Immature natural killer cell (primary cell): ENCODE measurements at regions not wholly inside any gene's neighbourhood (a gene's known extent, or its start where the extent isn't known, plus 50 kb on each side); places are given as distances from the start of the nearest gene placed in this dataset.

Experiments
- DNase-seq, 3 donors: peaks; one replicate each; pipeline ENCODE4 v3.0.0; 2022; ENCODE audit warnings: mixed read lengths in 1 of 3
- H3K27ac Mint-ChIP-seq, 6 donors: one replicate each; pipeline ENCODE4 v1.8.0; 2020; ENCODE audit warnings: mixed read lengths in 6 of 6, mild to moderate bottlenecking in 5 of 6, inconsistent platforms in 4 of 6, moderate library complexity in 3 of 6
- H3K27me3 Mint-ChIP-seq, 3 donors: one replicate each; pipeline ENCODE4 v1.8.0; 2020 to 2021; ENCODE audit warnings: low read depth in 3 of 3, mild to moderate bottlenecking in 3 of 3, mixed read lengths in 3 of 3, moderate library complexity in 3 of 3, inconsistent platforms in 1 of 3
- H3K36me3 Mint-ChIP-seq, 3 donors: one replicate each; pipeline ENCODE4 v1.8.0; 2020; ENCODE audit warnings: mixed read lengths in 3 of 3, inconsistent platforms in 2 of 3, mild to moderate bottlenecking in 2 of 3
- H3K4me1 Mint-ChIP-seq, 2 donors: one replicate each; pipeline ENCODE4 v1.8.0; 2020; ENCODE audit warnings: inconsistent platforms in 2 of 2, mild to moderate bottlenecking in 2 of 2, mixed read lengths in 2 of 2, moderate library complexity in 1 of 2
- H3K4me3 Mint-ChIP-seq, 5 donors: one replicate each; pipeline ENCODE4 v1.8.0; 2020; ENCODE audit warnings: mild to moderate bottlenecking in 5 of 5, mixed read lengths in 5 of 5, inconsistent platforms in 3 of 5, moderate library complexity in 3 of 5
- H3K9me3 Mint-ChIP-seq, 6 donors: one replicate each; pipeline ENCODE4 v1.8.0; 2020; ENCODE audit warnings: mild to moderate bottlenecking in 6 of 6, mixed read lengths in 6 of 6, inconsistent platforms in 4 of 6, moderate library complexity in 3 of 6

- H3K4me3 Mint-ChIP-seq: no peak overlapping the region
- H3K4me1 Mint-ChIP-seq: peaks cover 0 to 7% of the 10 kb centered on the region in 2 donors
- no peak for DNase-seq
- H3K9me3 Mint-ChIP-seq: peaks cover 0 to 20% (median 3%) of the 10 kb centered on the region in 6 donors
- H3K36me3 Mint-ChIP-seq: no peaks in the 10 kb centered on the region
- H3K27me3 Mint-ChIP-seq: peaks cover 0 to 1% (median 0%) of the 10 kb centered on the region in 3 donors
- H3K27ac Mint-ChIP-seq: no peak overlapping the region
Observed at GRCh38 chr4:136763919-136764318, 768.4 kb downstream of the PCDH18 start.

GRCh38 chr4:136755531-136755916 is 776.8 kb downstream of the PCDH18 start:
- H3K27ac Mint-ChIP-seq: no peak overlapping the region
- peaks cover 0 to 4% (median 0%) of the 10 kb centered on the region in 6 donors for H3K9me3 Mint-ChIP-seq
- no peak for DNase-seq
- no peaks in the 10 kb centered on the region for H3K27me3 Mint-ChIP-seq
- H3K4me1 Mint-ChIP-seq: no peaks in the 10 kb centered on the region
- H3K36me3 Mint-ChIP-seq: no peaks in the 10 kb centered on the region
- H3K4me3 Mint-ChIP-seq: no peak overlapping the region

- DNase-seq: no peak
- Mint-ChIP-seq H3K27me3 (no peaks in the 10 kb centered on the region), H3K27ac (no peak overlapping the region), H3K4me1 (no peaks in the 10 kb centered on the region), H3K9me3 (peaks cover 0 to 3% (median 0%) of the 10 kb centered on the region in 6 donors), H3K36me3 (no peaks in the 10 kb centered on the region), H3K4me3 (no peak overlapping the region)
Observed at GRCh38 chr4:136754810-136755530, 777.3 kb downstream of the PCDH18 start.

GRCh38 chr4:136751556-136751955 is 780.7 kb downstream of the PCDH18 start:
- H3K9me3 Mint-ChIP-seq: peaks cover 0 to 7% (median 3%) of the 10 kb centered on the region in 6 donors
- no peaks in the 10 kb centered on the region for H3K36me3 Mint-ChIP-seq
- no peaks in the 10 kb centered on the region for H3K4me1 Mint-ChIP-seq
- H3K4me3 Mint-ChIP-seq: no peak overlapping the region
- H3K27ac Mint-ChIP-seq: no peak overlapping the region
- DNase-seq: no peak
- no peaks in the 10 kb centered on the region for H3K27me3 Mint-ChIP-seq

GRCh38 chr4:136750897-136751296 is 781.4 kb downstream of the PCDH18 start:
- Mint-ChIP-seq H3K27me3 (no peaks in the 10 kb centered on the region), H3K36me3 (no peaks in the 10 kb centered on the region), H3K4me3 (no peak overlapping the region), H3K27ac (no peak overlapping the region), H3K9me3 (peaks cover 0 to 7% (median 3%) of the 10 kb centered on the region in 6 donors), H3K4me1 (no peaks in the 10 kb centered on the region)
- DNase-seq: no peak

GRCh38 chr4:136749989-136750388 is 782.3 kb downstream of the PCDH18 start:
- Mint-ChIP-seq H3K4me3 (no peak overlapping the region), H3K36me3 (no peaks in the 10 kb centered on the region), H3K9me3 (peaks cover 2 to 10% (median 6%) of the 10 kb centered on the region in 6 donors), H3K27me3 (no peaks in the 10 kb centered on the region), H3K4me1 (no peaks in the 10 kb centered on the region), H3K27ac (no peak overlapping the region)
- no peak for DNase-seq

- no peak overlapping the region for H3K27ac Mint-ChIP-seq
- H3K9me3 Mint-ChIP-seq: peaks cover 2 to 11% (median 8%) of the 10 kb centered on the region in 6 donors
- H3K4me3 Mint-ChIP-seq: no peak overlapping the region
- no peak for DNase-seq
- H3K36me3 Mint-ChIP-seq: no peaks in the 10 kb centered on the region
- no peaks in the 10 kb centered on the region for H3K27me3 Mint-ChIP-seq
- no peaks in the 10 kb centered on the region for H3K4me1 Mint-ChIP-seq
Observed at GRCh38 chr4:136748773-136749172, 783.5 kb downstream of the PCDH18 start.

GRCh38 chr4:136748165-136748564 is 784.1 kb downstream of the PCDH18 start:
- no peak for DNase-seq
- Mint-ChIP-seq H3K36me3 (no peaks in the 10 kb centered on the region), H3K4me1 (no peaks in the 10 kb centered on the region), H3K4me3 (no peak overlapping the region), H3K9me3 (peaks cover 2 to 16% (median 9%) of the 10 kb centered on the region in 6 donors), H3K27ac (no peak overlapping the region), H3K27me3 (no peaks in the 10 kb centered on the region)

- H3K27me3 Mint-ChIP-seq: peaks cover 0 to 2% (median 0%) of the 10 kb centered on the region in 3 donors
- no peak for DNase-seq
- H3K9me3 Mint-ChIP-seq: peaks cover 5 to 16% (median 9%) of the 10 kb centered on the region in 6 donors
- H3K4me3 Mint-ChIP-seq: no peak overlapping the region
- no peak overlapping the region for H3K27ac Mint-ChIP-seq
- no peaks in the 10 kb centered on the region for H3K4me1 Mint-ChIP-seq
- no peaks in the 10 kb centered on the region for H3K36me3 Mint-ChIP-seq
Observed at GRCh38 chr4:136743238-136743637, 789.1 kb downstream of the PCDH18 start.

- Mint-ChIP-seq H3K4me1 (no peaks in the 10 kb centered on the region), H3K9me3 (peaks cover 3 to 16% (median 9%) of the 10 kb centered on the region in 6 donors), H3K27me3 (peaks cover 0 to 2% (median 0%) of the 10 kb centered on the region in 3 donors), H3K27ac (no peak overlapping the region), H3K36me3 (no peaks in the 10 kb centered on the region), H3K4me3 (no peak overlapping the region)
- no peak for DNase-seq
Observed at GRCh38 chr4:136742333-136742732, 790.0 kb downstream of the PCDH18 start.

- H3K27ac Mint-ChIP-seq: no peak overlapping the region
- DNase-seq: no peak
- no peaks in the 10 kb centered on the region for H3K4me1 Mint-ChIP-seq
- H3K27me3 Mint-ChIP-seq: peaks cover 0 to 2% (median 0%) of the 10 kb centered on the region in 3 donors
- H3K9me3 Mint-ChIP-seq: peaks cover 3 to 14% (median 9%) of the 10 kb centered on the region in 6 donors
- H3K36me3 Mint-ChIP-seq: no peaks in the 10 kb centered on the region
- no peak overlapping the region for H3K4me3 Mint-ChIP-seq
Observed at GRCh38 chr4:136741468-136741867, 790.8 kb downstream of the PCDH18 start.

- Mint-ChIP-seq H3K9me3 (peaks cover 3 to 14% (median 8%) of the 10 kb centered on the region in 6 donors), H3K36me3 (peaks cover 0 to under 1% (median 0%) of the 10 kb centered on the region in 3 donors), H3K27me3 (peaks cover 0 to 2% (median 0%) of the 10 kb centered on the region in 3 donors), H3K4me3 (no peak overlapping the region), H3K4me1 (no peaks in the 10 kb centered on the region), H3K27ac (no peak overlapping the region)
- DNase-seq: no peak
Observed at GRCh38 chr4:136740326-136740725, 792.0 kb downstream of the PCDH18 start.

- H3K36me3 Mint-ChIP-seq: peaks cover 0 to 3% (median 0%) of the 10 kb centered on the region in 3 donors
Observed at GRCh38 chr4:136737066-136737465, 795.2 kb downstream of the PCDH18 start.

GRCh38 chr4:136731025-136731424 is 801.3 kb downstream of the PCDH18 start:
- H3K36me3 Mint-ChIP-seq: peaks cover 0 to 3% (median 0%) of the 10 kb centered on the region in 3 donors
- DNase-seq: no peak
- no peak overlapping the region for H3K27ac Mint-ChIP-seq
- peaks cover 7 to 13% of the 10 kb centered on the region in 2 donors for H3K4me1 Mint-ChIP-seq
- no peaks in the 10 kb centered on the region for H3K27me3 Mint-ChIP-seq
- H3K9me3 Mint-ChIP-seq: peaks cover 0 to 23% (median 4%) of the 10 kb centered on the region in 6 donors
- no peak overlapping the region for H3K4me3 Mint-ChIP-seq

More at GRCh38 chr4:136737066-136737465, 795.2 kb downstream of the PCDH18 start:
- no peak for DNase-seq
- H3K27me3 Mint-ChIP-seq: no peaks in the 10 kb centered on the region
- H3K27ac Mint-ChIP-seq: no peak overlapping the region
- no peak overlapping the region for H3K4me3 Mint-ChIP-seq
- H3K9me3 Mint-ChIP-seq: peaks cover 0 to 20% (median 3%) of the 10 kb centered on the region in 6 donors
- no peaks in the 10 kb centered on the region for H3K4me1 Mint-ChIP-seq
